Fibroblast of pulmonary artery (primary cell): ENCODE measurements at regions not wholly inside any gene's neighbourhood (a gene's known extent, or its start where the extent isn't known, plus 50 kb on each side); places are given as distances from the start of the nearest gene placed in this dataset.

Source experiments
- DNase-seq: peaks from one replicate; pipeline ENCODE4 v3.0.0-alpha.2; 2010; ENCODE audit warnings: low read depth
- H3K4me3 ChIP-seq: replicated peaks from 2 replicates; pipeline ENCODE4 v1.5.1; 2011; ENCODE audit warnings: low read depth, mild to moderate bottlenecking, control low read depth, low read length, moderate library complexity
- CTCF ChIP-seq: IDR thresholded peaks from 2 replicates; pipeline ENCODE4 v1.5.1; 2011; ENCODE audit warnings: mild to moderate bottlenecking, control low read depth, low read length, inconsistent platforms; ENCODE audit errors: missing control alignments

- DNase-seq, result no peak
- no peak for TF ChIP-seq CTCF
- no peak overlapping the region for H3K4me3 ChIP-seq
Observed at GRCh38 chr7:34207810-34208209, 302.5 kb downstream of the BMPER start.

DNA sequence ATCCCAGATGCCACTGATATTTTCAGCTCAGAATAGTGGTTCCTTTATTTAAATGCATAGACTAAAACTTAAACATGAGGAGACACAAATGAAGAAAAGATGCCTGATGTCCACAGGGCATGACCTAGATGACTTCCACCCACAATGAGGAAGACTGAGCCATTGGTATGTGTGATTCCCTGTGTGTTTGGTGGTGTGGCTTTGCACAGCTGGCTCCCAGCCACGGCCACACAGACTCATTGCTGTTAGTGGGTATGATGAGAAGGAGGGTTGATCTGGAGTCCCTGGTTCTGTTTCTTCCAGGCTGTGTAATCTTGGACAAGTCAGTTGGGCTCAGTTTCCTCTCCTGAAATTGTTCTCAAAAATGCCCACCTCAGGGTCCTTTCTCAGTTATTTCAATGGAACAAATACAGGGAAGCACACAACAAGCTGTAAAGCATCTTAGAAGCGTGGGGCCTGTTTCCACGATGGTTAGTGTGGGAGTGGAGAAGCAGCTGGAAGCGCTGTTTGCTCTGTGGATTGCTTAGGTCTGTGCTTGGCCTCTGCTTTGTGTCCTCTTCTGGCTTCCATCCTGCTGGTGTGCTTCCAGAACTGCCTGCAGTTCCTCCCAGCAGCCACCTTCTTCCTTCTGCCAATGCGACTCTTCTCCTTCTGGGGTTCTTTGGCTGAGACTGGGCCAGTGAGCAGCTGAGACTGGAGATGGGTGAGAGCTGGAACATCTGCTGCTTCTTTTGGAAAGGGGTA, 303.7 kb downstream of the BMPER start:
- H3K4me3 ChIP-seq, result no peak overlapping the region
- peak; percentile 20 for DNase-seq
- TF ChIP-seq CTCF, result no peak

- H3K4me3 ChIP-seq, result no peak overlapping the region
- no peak for DNase-seq
- no peak for TF ChIP-seq CTCF
Observed at GRCh38 chr7:34211018-34211417, 305.7 kb downstream of the BMPER start.

DNA sequence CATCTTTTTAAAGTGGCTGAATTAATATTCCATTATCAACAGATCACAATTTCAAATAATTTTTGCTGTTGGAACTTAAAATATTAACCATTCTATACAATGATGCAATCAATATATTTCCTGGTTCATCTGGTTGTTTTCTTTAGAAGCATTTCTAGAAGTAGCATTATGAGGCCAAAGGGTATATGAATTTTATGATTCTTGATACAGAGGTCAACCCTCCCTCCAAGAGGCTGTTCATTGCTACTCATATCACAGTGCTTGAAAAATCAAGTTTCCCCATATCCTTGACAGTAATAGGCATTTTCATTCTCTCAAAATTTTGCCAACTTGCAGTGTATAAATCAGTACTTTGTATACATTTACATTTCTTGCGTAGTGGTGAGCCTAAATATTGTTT, 312.6 kb downstream of the BMPER start:
- H3K4me3 ChIP-seq, result no peak overlapping the region
- TF ChIP-seq CTCF, result no peak
- no peak for DNase-seq

DNA sequence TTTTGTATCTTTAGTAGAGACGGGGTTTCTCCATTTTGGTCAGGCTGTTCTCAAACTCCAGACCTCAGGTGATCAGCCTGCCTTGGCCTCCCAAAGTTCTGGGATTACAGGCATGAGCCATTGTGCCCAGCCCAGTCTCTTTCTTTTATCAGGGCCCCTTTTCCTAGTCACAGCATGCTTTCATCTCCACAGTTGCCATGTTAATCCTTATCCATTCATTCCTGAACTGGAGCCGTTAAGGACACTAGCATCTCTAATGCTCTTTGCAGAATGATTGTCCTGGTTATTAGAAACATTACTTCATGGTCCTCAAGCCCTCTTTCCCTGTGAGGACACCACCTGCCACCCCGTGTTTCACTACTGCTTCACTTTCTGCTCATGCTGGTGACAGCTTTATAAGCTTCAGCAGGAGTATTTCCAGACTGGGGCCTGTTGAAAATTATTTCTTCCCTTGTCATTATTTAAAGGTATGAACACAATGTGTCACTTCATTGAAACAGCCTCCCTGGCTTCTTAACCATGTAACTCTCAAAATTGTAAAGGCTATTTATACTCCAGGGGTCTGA, 313.9 kb downstream of the BMPER start:
- no peak for TF ChIP-seq CTCF

DNA sequence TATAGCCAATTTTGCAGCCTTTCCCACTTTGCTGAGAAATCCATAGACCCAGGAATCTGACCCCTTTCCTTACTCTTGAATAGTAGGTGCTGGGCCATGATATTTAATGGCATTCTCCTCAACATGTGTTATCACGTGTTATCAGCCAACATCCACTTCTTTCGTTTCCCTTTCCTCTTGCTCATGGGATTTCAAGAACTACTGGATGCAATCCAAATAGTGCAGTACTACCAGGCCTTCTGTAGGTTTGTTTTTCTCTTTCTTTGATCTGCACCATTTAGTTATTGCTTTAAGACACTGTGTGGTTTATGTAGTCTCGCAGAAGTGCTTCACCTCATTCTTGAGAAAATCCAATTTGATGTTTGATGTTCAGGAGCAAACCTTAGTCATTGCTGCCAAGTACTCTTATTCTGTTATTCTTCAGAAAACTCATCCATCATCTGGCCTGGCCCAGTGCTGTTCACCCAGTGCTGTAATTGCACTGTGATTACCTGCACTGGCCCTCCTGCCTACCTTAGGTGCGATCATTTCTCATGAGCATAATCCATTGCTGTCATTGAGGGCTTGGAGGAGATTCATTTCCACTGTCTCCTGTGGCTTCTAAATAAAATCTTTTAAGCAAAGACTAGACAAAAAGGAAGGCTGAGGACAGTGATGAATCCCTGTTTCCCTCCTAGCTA, 315.3 kb downstream of the BMPER start:
- TF ChIP-seq CTCF, result no peak
- peak; percentile 48 for DNase-seq
- H3K4me3 ChIP-seq, result no peak overlapping the region

More for the DNA sequence above, 313.9 kb downstream of the BMPER start:
- no peak overlapping the region for H3K4me3 ChIP-seq
- DNase-seq, result no peak
